BLaER1 (cell line): ENCODE measurements at regions not wholly inside any gene's neighbourhood (a gene's known extent, or its start where the extent isn't known, plus 50 kb on each side); places are given as distances from the start of the nearest gene placed in this dataset.
"Not testable (repeated sequence)": the region's sequence is repeated elsewhere in the genome, so short reads cannot be mapped to it uniquely, and the experiment has no call there.

Experiments used
- H3K27ac ChIP-seq: shearing (Covaris generic); formaldehyde crosslinking; 2 replicates; pipeline ENCODE4 v1.8.1; 2022
- H3K27me3 ChIP-seq: shearing (Covaris generic); formaldehyde crosslinking; 2 replicates; pipeline ENCODE4 v1.8.1; 2022
- H3K36me3 ChIP-seq: shearing (Covaris generic); formaldehyde crosslinking; 2 replicates; pipeline ENCODE4 v1.8.1; 2022
- H3K4me1 ChIP-seq: shearing (Covaris generic); formaldehyde crosslinking; 2 replicates; pipeline ENCODE4 v1.8.1; 2022
- H3K4me2 ChIP-seq: shearing (Covaris generic); formaldehyde crosslinking; 2 replicates; pipeline ENCODE4 v1.8.1; 2022
- H3K4me3 ChIP-seq: shearing (Covaris generic); formaldehyde crosslinking; 2 replicates; pipeline ENCODE4 v1.8.1; 2022
- H3K9ac ChIP-seq: shearing (Covaris generic); formaldehyde crosslinking; 2 replicates; pipeline ENCODE4 v1.8.1; 2022
- H3K9me3 ChIP-seq: shearing (Covaris generic); formaldehyde crosslinking; 2 replicates; pipeline ENCODE4 v1.8.1; 2022
- H4K20me1 ChIP-seq: shearing (Covaris generic); formaldehyde crosslinking; 2 replicates; pipeline ENCODE4 v1.8.1; 2022
- Cebpa-rat ChIP-seq: shearing (Covaris generic); IDR thresholded peaks from 2 replicates; pipeline ENCODE4 v1.8.1; 2022

- no peak for TF ChIP-seq Cebpa-rat
- Histone ChIP-seq H3K27ac (no peak overlapping the region), H3K4me3 (no peak overlapping the region), H3K9me3 (peaks cover 60% of the 10 kb centered on the region), H3K27me3 (no peaks in the 10 kb centered on the region), H3K36me3 (peaks cover 70% of the 10 kb centered on the region), H4K20me1 (peaks cover 48% of the 10 kb centered on the region), H3K4me1 (peaks cover 40% of the 10 kb centered on the region), H3K4me2 (no peak overlapping the region), H3K9ac (no peak overlapping the region)
Measured at GRCh38 chr12:124469193-124469888, 98.1 kb downstream of the NCOR2 start.

GRCh38 chr12:124467549-124467948 lies 99.9 kb downstream of the NCOR2 start:
- H3K9ac ChIP-seq, H3K27ac ChIP-seq, H3K27me3 ChIP-seq, H3K4me3 ChIP-seq, H3K4me2 ChIP-seq: not testable (repeated sequence)
- Histone ChIP-seq H4K20me1 (peaks cover 66% of the 10 kb centered on the region), H3K9me3 (peaks cover 42% of the 10 kb centered on the region), H3K36me3 (peaks cover 59% of the 10 kb centered on the region), H3K4me1 (peaks cover 58% of the 10 kb centered on the region)

- Histone ChIP-seq H3K4me1 (peaks cover 64% of the 10 kb centered on the region), H3K9me3 (peaks cover 31% of the 10 kb centered on the region), H3K9ac (peak overlapping the region; percentile 65; the same call in 1 of the 2 replicates), H4K20me1 (peaks cover 72% of the 10 kb centered on the region), H3K27ac (peak overlapping the region; percentile 80), H3K4me3 (peak overlapping the region; percentile 41; the same call in 1 of the 2 replicates), H3K4me2 (peak overlapping the region; percentile 95), H3K36me3 (peaks cover 59% of the 10 kb centered on the region), H3K27me3 (no peaks in the 10 kb centered on the region)
- TF ChIP-seq Cebpa-rat = no peak
Measured at GRCh38 chr12:124466216-124467128, 100.9 kb downstream of the NCOR2 start.

- H3K9ac ChIP-seq = peak overlapping the region; percentile 65; the same call in 1 of the 2 replicates
- peak overlapping the region; percentile 95 for H3K4me2 ChIP-seq
- H3K4me1 ChIP-seq = peaks cover 54% of the 10 kb centered on the region
- H3K9me3 ChIP-seq = peaks cover 22% of the 10 kb centered on the region
- peaks cover 59% of the 10 kb centered on the region for H3K36me3 ChIP-seq
- H3K4me3 ChIP-seq = peak overlapping the region; percentile 41; the same call in 1 of the 2 replicates
- TF ChIP-seq Cebpa-rat = no peak
- H4K20me1 ChIP-seq = peaks cover 72% of the 10 kb centered on the region
- H3K27me3 ChIP-seq = no peaks in the 10 kb centered on the region
- H3K27ac ChIP-seq = peak overlapping the region; percentile 73
Measured at GRCh38 chr12:124465473-124465872, 101.9 kb downstream of the NCOR2 start.

- Histone ChIP-seq H3K9me3 (peaks cover 16% of the 10 kb centered on the region), H3K9ac (no peak overlapping the region), H3K27ac (peak overlapping the region; percentile 73; the same call in 1 of the 2 replicates), H3K27me3 (no peaks in the 10 kb centered on the region), H3K36me3 (peaks cover 59% of the 10 kb centered on the region), H4K20me1 (peaks cover 72% of the 10 kb centered on the region), H3K4me2 (peak overlapping the region; percentile 95), H3K4me3 (no peak overlapping the region), H3K4me1 (peaks cover 53% of the 10 kb centered on the region)
- no peak for TF ChIP-seq Cebpa-rat
Measured at GRCh38 chr12:124464830-124465229, 102.6 kb downstream of the NCOR2 start.

- no peak for TF ChIP-seq Cebpa-rat
- Histone ChIP-seq H3K27me3 (no peaks in the 10 kb centered on the region), H3K4me3 (no peak overlapping the region), H3K4me2 (peak overlapping the region; percentile 95), H3K9me3 (peaks cover 8% of the 10 kb centered on the region), H4K20me1 (peaks cover 79% of the 10 kb centered on the region), H3K9ac (no peak overlapping the region), H3K27ac (no peak overlapping the region), H3K4me1 (peaks cover 53% of the 10 kb centered on the region), H3K36me3 (peaks cover 59% of the 10 kb centered on the region)
Measured at GRCh38 chr12:124464062-124464461, 103.3 kb downstream of the NCOR2 start.

GRCh38 chr12:124463341-124463921 lies 104.0 kb downstream of the NCOR2 start:
- Histone ChIP-seq H3K9ac (no peak overlapping the region), H3K27ac (no peak overlapping the region), H3K9me3 (0 out of 2 replicates have a peak, but pooled peaks cover 6% of the 10 kb centered on the region), H4K20me1 (peaks cover 86% of the 10 kb centered on the region), H3K4me1 (peaks cover 56% of the 10 kb centered on the region), H3K27me3 (no peaks in the 10 kb centered on the region), H3K4me2 (peak overlapping the region; percentile 95), H3K36me3 (peaks cover 63% of the 10 kb centered on the region), H3K4me3 (no peak overlapping the region)
- no peak for TF ChIP-seq Cebpa-rat

- 0 out of 2 replicates have a peak overlapping the region, but pooled peaks have one; percentile 19 for H3K9ac ChIP-seq
- no peak for TF ChIP-seq Cebpa-rat
- H3K4me3 ChIP-seq = no peak overlapping the region
- H3K4me2 ChIP-seq = peak overlapping the region; percentile 95
- H4K20me1 ChIP-seq = peaks cover 93% of the 10 kb centered on the region
- H3K4me1 ChIP-seq = peaks cover 63% of the 10 kb centered on the region
- 0 out of 2 replicates have a peak, but pooled peaks cover 6% of the 10 kb centered on the region for H3K9me3 ChIP-seq
- H3K36me3 ChIP-seq = peaks cover 66% of the 10 kb centered on the region
- H3K27me3 ChIP-seq = no peaks in the 10 kb centered on the region
- no peak overlapping the region for H3K27ac ChIP-seq
Measured at GRCh38 chr12:124462750-124463149, 104.7 kb downstream of the NCOR2 start.

GRCh38 chr12:124461851-124462623 lies 105.4 kb downstream of the NCOR2 start:
- peaks cover 66% of the 10 kb centered on the region for H3K36me3 ChIP-seq
- no peak overlapping the region for H3K4me2 ChIP-seq
- 0 out of 2 replicates have a peak overlapping the region, but pooled peaks have one; percentile 19 for H3K9ac ChIP-seq
- no peak for TF ChIP-seq Cebpa-rat
- H3K27me3 ChIP-seq = no peaks in the 10 kb centered on the region
- H3K9me3 ChIP-seq = 0 out of 2 replicates have a peak, but pooled peaks cover 6% of the 10 kb centered on the region
- no peak overlapping the region for H3K27ac ChIP-seq
- H4K20me1 ChIP-seq = peaks cover 100% of the 10 kb centered on the region
- no peak overlapping the region for H3K4me3 ChIP-seq
- peaks cover 70% of the 10 kb centered on the region for H3K4me1 ChIP-seq
